ENCODE measurements at regions not wholly inside any gene's neighbourhood (a gene's known extent, or its start where the extent isn't known, plus 50 kb on each side); places are given as distances from the start of the nearest gene placed in this dataset.

DNA sequence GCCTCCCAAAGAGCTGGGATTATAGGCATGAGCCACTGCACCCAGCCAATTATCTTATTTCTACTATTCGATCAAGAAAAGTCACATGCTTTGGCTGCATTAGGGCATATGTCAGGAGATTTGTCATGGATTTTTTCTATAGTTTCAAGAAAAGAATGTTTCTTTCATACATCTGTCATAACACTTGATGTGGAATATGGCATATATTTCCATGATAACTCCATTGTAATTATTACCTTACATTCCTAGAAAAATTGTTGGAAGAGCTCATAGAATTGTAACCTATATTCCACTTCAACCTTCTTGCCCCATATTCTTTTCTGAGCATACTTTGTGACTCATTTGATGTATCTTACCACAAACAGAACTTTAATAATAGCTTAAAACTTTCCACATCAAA lies 740.9 kb upstream of the FLRT2 start:
- Mint-ChIP-seq H3K36me3 (ENCODE audit: insufficient read depth, unreplicated experiment) (no peaks in the 10 kb centered on the region), H3K4me1 (ENCODE audit: low read depth, unreplicated experiment) (no peaks in the 10 kb centered on the region), H3K27me3 (ENCODE audit: insufficient read depth, unreplicated experiment) (no peaks in the 10 kb centered on the region), H3K9me3 (ENCODE audit: unreplicated experiment) (peaks cover 24% of the 10 kb centered on the region), H3K27ac (ENCODE audit: unreplicated experiment) (no peak overlapping the region), H3K4me3 (ENCODE audit: unreplicated experiment) (no peak overlapping the region)
- DNase-seq = no peak
- Histone ChIP-seq H3K27me3 (replicated peaks; ENCODE audit: control insufficient read depth, insufficient read depth, low read length) (no peaks in the 10 kb centered on the region), H3K9me3 (no peaks in the 10 kb centered on the region), H3K36me3 (ENCODE audit: control insufficient read depth, insufficient read depth, low read length) (no peaks in the 10 kb centered on the region), H3K4me3 (ENCODE audit: low read depth, low read length) (no peak overlapping the region), H3K4me1 (no peaks in the 10 kb centered on the region)
- POLR2A ChIA-PET = no interaction called here
- CTCF ChIA-PET = no interaction called here
- TF ChIP-seq, protein P1, sequence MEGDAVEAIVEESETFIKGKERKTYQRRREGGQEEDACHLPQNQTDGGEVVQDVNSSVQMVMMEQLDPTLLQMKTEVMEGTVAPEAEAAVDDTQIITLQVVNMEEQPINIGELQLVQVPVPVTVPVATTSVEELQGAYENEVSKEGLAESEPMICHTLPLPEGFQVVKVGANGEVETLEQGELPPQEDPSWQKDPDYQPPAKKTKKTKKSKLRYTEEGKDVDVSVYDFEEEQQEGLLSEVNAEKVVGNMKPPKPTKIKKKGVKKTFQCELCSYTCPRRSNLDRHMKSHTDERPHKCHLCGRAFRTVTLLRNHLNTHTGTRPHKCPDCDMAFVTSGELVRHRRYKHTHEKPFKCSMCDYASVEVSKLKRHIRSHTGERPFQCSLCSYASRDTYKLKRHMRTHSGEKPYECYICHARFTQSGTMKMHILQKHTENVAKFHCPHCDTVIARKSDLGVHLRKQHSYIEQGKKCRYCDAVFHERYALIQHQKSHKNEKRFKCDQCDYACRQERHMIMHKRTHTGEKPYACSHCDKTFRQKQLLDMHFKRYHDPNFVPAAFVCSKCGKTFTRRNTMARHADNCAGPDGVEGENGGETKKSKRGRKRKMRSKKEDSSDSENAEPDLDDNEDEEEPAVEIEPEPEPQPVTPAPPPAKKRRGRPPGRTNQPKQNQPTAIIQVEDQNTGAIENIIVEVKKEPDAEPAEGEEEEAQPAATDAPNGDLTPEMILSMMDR (IDR thresholded peaks at IDR 0.05; ENCODE audit: insufficient read depth in 1 of 2, low read depth in 1 of 2, low read length in 1 of 2, severe bottlenecking in 1 of 2, unreplicated experiment in 1 of 2) = no peak
- intact Hi-C loops (cut with micrococcal nuclease; ENCODE audit: unreplicated experiment) = no loop called here
- no TSS peak for BruUV-seq (replicated peaks)

DNA sequence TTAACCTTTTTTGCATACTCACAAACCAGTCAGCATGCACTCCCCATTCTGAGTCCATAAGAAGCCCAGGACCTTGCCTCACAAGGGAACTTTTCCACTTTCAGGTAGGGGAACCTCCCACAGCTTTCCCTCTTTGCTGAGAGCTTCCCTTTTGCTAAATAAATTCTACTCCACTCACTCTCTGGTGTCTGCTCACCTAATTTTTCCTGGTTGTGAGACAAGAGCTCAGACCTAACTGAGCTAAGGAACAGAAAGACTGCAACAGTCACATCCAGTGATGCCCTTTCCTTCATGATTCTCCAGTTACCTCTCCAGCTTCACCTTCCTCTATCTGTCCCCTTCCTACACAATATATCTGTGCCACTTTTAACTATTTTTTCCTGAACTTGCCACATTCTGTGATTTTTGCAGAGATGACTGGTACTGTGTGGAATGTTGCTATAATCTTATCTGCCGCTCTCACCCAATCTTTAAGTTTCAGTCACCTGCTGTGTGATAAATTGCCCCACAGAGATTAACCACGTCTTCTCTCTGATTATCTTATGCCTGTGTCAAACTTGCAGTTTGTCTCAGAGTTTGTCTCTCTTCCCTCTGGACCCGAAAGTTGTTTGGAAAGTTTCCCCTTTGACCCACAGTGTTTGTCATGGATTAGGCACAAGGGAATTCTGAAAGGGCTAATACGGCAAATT lies 737.1 kb upstream of the FLRT2 start:
- DNase-seq = no peak
- H3K4me3 ChIP-seq (ENCODE audit: low read depth, low read length) = no peak overlapping the region
- Mint-ChIP-seq H3K36me3 (ENCODE audit: insufficient read depth, unreplicated experiment) (no peaks in the 10 kb centered on the region), H3K9me3 (ENCODE audit: unreplicated experiment) (peaks cover 13% of the 10 kb centered on the region), H3K4me3 (ENCODE audit: unreplicated experiment) (no peak overlapping the region), H3K27me3 (ENCODE audit: insufficient read depth, unreplicated experiment) (peaks cover 4% of the 10 kb centered on the region), H3K4me1 (ENCODE audit: low read depth, unreplicated experiment) (no peaks in the 10 kb centered on the region), H3K27ac (ENCODE audit: unreplicated experiment) (no peak overlapping the region)
- no TSS peak for BruUV-seq (replicated peaks)
- CTCF ChIA-PET = no interaction called here
- TF ChIP-seq, protein P1 (IDR thresholded peaks at IDR 0.05; ENCODE audit: insufficient read depth in 1 of 2, low read depth in 1 of 2, low read length in 1 of 2, severe bottlenecking in 1 of 2, unreplicated experiment in 1 of 2) = no peak
- H3K4me1 ChIP-seq = no peaks in the 10 kb centered on the region
- H3K36me3 ChIP-seq (ENCODE audit: control insufficient read depth, insufficient read depth, low read length) = no peaks in the 10 kb centered on the region
- no peaks in the 10 kb centered on the region for H3K27me3 ChIP-seq (replicated peaks; ENCODE audit: control insufficient read depth, insufficient read depth, low read length)
- POLR2A ChIA-PET = no interaction called here
- no peaks in the 10 kb centered on the region for H3K9me3 ChIP-seq
- intact Hi-C loops (cut with micrococcal nuclease; ENCODE audit: unreplicated experiment) = no loop called here

DNA sequence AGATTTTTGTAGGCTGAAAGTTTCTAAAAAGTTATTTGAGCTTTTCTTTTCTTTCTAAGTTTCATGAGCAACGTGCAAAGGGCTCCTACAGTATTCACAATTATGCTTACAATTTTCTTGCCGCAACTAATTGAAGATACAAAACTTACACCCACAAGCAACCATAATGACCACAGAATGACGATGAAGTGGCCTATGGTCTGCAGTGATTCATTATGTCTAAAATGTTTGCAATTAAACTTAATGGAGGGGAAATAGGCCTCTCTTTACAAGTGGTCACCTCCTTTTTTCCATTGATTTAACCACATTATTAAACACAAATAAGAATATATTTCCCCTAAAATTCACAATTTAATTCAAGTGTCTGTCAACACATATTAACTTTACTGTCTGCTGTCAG lies 732.6 kb upstream of the FLRT2 start:
- TF ChIP-seq, protein P1 (IDR thresholded peaks at IDR 0.05; ENCODE audit: insufficient read depth in 1 of 2, low read depth in 1 of 2, low read length in 1 of 2, severe bottlenecking in 1 of 2, unreplicated experiment in 1 of 2) = no peak
- Histone ChIP-seq H3K9me3 (no peaks in the 10 kb centered on the region), H3K4me1 (no peaks in the 10 kb centered on the region), H3K4me3 (ENCODE audit: low read depth, low read length) (no peak overlapping the region), H3K27me3 (replicated peaks; ENCODE audit: control insufficient read depth, insufficient read depth, low read length) (no peaks in the 10 kb centered on the region), H3K36me3 (ENCODE audit: control insufficient read depth, insufficient read depth, low read length) (no peaks in the 10 kb centered on the region)
- Mint-ChIP-seq H3K9me3 (ENCODE audit: unreplicated experiment) (peaks cover 12% of the 10 kb centered on the region), H3K4me1 (ENCODE audit: low read depth, unreplicated experiment) (no peaks in the 10 kb centered on the region), H3K27me3 (ENCODE audit: insufficient read depth, unreplicated experiment) (peaks cover 10% of the 10 kb centered on the region), H3K4me3 (ENCODE audit: unreplicated experiment) (no peak overlapping the region), H3K36me3 (ENCODE audit: insufficient read depth, unreplicated experiment) (no peaks in the 10 kb centered on the region), H3K27ac (ENCODE audit: unreplicated experiment) (no peak overlapping the region)
- intact Hi-C loops (cut with micrococcal nuclease; ENCODE audit: unreplicated experiment) = no loop called here
- DNase-seq = no peak
- ChIA-PET CTCF (no interaction called here), POLR2A (no interaction called here)
- no TSS peak for BruUV-seq (replicated peaks)

Measured in Caco-2 (cell line).